DND-41 (cell line): ENCODE measurements at regions not wholly inside any gene's neighbourhood (a gene's known extent, or its start where the extent isn't known, plus 50 kb on each side); places are given as distances from the start of the nearest gene placed in this dataset.

Source experiments
- CTCF ChIP-seq: IDR thresholded peaks from 2 replicates; pipeline ENCODE4 v1.5.1; 2012; ENCODE audit warnings: borderline replicate concordance, low read length, moderate library complexity, mild to moderate bottlenecking; ENCODE audit not compliant: poor library complexity, severe bottlenecking; ENCODE audit errors: extremely low read depth
- EZH2 ChIP-seq: IDR thresholded peaks from 3 replicates; pipeline ENCODE4 v1.6.1; 2012; ENCODE audit warnings: borderline replicate concordance, low read depth, mild to moderate bottlenecking, moderate library complexity, low read length, inconsistent platforms; ENCODE audit not compliant: severe bottlenecking

DNA sequence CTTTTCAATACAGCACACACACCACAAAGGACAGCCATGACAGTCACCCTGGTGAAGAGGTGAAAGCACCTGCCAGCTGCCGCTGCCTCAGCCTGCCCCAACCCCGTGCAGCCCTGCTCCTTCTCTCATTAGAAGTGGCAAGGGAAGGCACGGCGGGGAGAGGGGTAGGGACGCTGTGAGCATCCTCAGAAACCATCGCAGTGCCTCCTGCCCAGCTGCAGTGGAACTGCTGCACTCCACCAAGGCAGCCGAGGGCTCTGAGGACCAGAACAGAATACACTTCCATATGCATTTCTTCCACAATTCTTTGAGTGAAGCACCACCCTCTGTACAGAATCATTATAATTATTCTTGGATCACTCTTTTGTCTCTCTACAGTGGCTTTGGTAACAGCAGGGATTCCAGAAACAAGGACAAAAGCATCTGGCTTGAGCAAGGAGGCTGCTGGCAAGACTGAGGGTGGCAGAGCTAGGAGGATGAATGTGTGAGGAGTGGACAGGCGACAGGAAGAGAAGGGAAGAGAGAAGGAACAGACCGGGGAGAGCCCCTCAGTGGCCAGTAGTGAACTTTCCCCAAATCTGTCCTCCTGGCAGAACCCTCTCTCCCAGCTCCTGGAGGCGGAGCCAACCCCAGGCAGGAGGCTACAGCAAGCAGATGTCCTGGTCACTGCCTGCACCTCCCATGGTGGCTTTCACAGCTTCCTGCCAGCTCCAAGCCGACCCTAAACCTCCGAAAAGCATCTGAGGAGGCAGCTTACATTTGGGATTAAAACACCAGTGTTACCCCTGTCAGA lies 73.2 kb downstream of the MTNR1A start:
- TF ChIP-seq CTCF (no peak), EZH2 (no peak)
